ENCODE measurements at regions not wholly inside any gene's neighbourhood (a gene's known extent, or its start where the extent isn't known, plus 50 kb on each side); places are given as distances from the start of the nearest gene placed in this dataset.

DNA sequence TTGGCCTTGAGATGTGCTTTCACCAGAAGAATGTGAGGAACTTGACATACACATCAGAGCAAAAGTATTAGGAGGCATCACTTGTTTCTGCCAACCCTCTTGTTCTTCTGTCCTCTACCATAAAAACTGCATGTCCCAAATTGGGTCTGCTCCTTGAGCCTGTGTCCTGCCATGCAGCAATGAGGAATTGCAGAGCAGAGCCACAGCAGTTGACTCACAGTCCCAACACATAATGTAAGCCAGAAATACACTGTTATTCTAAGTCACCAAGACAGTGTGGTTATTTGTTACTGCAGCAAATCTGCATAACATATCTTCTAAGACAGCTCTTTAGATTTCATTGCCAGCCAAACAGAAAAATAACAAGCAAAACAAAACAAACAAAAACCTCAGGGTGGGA lies 598.2 kb downstream of the PRELID2 start:
- no peak for DNase-seq (ENCODE audit: extremely low read depth, low read depth)
- no peak overlapping the region for H3K4me3 ChIP-seq (replicated peaks; ENCODE audit: low read depth, low read length)
- TF ChIP-seq, protein P1, sequence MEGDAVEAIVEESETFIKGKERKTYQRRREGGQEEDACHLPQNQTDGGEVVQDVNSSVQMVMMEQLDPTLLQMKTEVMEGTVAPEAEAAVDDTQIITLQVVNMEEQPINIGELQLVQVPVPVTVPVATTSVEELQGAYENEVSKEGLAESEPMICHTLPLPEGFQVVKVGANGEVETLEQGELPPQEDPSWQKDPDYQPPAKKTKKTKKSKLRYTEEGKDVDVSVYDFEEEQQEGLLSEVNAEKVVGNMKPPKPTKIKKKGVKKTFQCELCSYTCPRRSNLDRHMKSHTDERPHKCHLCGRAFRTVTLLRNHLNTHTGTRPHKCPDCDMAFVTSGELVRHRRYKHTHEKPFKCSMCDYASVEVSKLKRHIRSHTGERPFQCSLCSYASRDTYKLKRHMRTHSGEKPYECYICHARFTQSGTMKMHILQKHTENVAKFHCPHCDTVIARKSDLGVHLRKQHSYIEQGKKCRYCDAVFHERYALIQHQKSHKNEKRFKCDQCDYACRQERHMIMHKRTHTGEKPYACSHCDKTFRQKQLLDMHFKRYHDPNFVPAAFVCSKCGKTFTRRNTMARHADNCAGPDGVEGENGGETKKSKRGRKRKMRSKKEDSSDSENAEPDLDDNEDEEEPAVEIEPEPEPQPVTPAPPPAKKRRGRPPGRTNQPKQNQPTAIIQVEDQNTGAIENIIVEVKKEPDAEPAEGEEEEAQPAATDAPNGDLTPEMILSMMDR (IDR thresholded peaks at IDR 0.05; ENCODE audit: low read depth, low read length, missing control alignments), result no peak

DNA sequence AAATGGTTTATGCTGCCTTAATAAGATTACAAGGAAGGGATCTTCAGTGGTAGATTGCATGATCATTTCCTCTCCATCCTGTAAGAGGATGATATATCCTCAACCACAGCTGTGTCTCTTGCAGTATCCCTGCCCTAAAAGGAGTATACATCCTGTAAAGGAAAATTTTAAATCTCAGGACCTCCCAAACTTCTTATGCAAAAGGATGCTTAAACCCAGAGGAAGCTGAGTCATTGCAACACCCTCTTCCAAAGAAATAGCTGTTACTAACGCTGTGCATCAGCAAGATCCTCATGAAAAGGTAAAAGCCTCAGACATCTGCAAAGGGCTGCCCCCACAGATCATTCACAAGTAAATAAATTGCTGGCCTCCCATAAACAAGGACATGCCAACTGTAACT lies 599.0 kb downstream of the PRELID2 start:
- no peak for DNase-seq (ENCODE audit: extremely low read depth, low read depth)
- TF ChIP-seq, protein P1 (IDR thresholded peaks at IDR 0.05; ENCODE audit: low read depth, low read length, missing control alignments), result no peak

DNA sequence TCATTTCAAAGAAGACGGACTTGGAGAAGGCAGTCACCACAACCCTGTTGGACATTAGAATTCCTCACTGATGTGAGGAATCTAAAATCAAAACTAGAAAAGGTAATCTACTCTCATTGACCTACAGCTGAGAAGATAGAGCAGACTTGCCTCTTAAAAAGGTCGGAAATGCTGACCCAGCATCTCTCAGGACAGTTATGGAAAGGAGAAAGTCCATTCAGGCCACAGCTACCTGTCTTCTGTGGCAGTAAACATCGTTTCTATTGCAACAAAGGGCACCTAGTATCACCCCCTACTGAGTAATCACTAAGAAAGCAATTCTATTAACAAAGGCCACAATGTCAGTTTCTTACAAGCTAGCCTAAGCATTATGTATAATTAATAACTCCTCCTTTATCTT lies 601.7 kb downstream of the PRELID2 start:
- TF ChIP-seq, protein P1 (IDR thresholded peaks at IDR 0.05; ENCODE audit: low read depth, low read length, missing control alignments), result no peak
- no peak overlapping the region for H3K4me3 ChIP-seq (replicated peaks; ENCODE audit: low read depth, low read length)
- DNase-seq (ENCODE audit: extremely low read depth, low read depth), result no peak

More for the DNA sequence above, 599.0 kb downstream of the PRELID2 start:
- no peak overlapping the region for H3K4me3 ChIP-seq (replicated peaks; ENCODE audit: low read depth, low read length)

DNA sequence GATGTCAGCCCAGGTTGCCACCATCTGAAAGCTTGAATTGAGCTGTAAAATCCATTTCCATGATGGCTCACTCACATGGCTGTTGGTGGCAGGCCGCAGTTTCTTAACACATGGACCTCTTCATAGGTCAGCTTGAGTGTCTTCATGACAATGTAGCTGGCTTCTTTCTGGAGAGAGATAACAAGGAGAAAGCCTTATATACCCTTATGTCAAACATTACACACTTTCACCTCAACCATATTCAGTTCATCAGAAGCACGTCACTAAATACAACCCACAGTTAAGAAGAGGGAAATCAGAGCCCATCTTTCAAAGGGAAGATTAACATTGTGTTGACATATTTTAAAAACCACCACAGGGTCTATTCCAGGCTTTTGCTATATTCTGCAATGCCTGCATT lies 604.4 kb downstream of the PRELID2 start:
- TF ChIP-seq, protein P1 (IDR thresholded peaks at IDR 0.05; ENCODE audit: low read depth, low read length, missing control alignments), result no peak
- no peak for DNase-seq (ENCODE audit: extremely low read depth, low read depth)
- no peak overlapping the region for H3K4me3 ChIP-seq (replicated peaks; ENCODE audit: low read depth, low read length)

DNA sequence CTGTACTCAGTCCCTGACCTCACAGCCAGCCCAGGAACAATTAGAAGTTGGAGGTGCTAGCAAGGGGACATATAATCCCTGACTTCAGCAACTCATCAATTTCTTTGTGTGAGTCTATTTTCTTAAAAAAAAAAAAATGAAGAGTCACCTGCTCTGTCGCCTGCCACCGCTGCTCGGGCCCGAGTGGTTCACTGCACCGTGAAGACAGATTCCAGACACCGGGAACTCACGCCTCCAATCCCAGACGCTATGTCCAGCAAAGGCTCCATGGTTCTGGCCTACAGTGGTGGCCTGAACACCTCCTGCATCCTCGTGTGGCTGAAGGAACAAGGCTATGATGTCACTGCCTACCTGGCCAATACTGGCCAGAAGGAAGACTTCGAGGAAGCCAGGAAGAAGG lies 606.6 kb downstream of the PRELID2 start:
- TF ChIP-seq, protein P1 (IDR thresholded peaks at IDR 0.05; ENCODE audit: low read depth, low read length, missing control alignments), result no peak
- no peak overlapping the region for H3K4me3 ChIP-seq (replicated peaks; ENCODE audit: low read depth, low read length)
- DNase-seq (ENCODE audit: extremely low read depth, low read depth), result no peak

DNA sequence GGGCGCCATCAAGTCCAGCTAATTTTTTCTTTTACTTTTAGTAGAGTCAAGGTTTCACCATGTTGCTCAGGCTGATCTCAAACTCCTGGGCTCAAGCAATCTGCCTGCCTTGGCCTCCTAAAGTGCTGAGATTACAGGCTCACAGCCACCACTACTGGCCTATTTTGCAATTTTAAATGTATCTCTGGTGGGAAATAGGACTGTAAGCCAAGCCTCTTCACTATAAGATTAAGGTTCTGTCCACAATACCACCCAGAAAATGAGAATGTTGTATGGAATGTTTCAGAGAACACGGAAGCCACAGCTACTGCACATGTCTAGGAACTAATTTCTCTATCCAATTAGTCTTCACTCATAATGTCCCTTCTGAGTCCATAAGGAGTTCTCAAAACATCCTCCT lies 607.3 kb downstream of the PRELID2 start:
- H3K4me3 ChIP-seq (replicated peaks; ENCODE audit: low read depth, low read length), result no peak overlapping the region
- TF ChIP-seq, protein P1 (IDR thresholded peaks at IDR 0.05; ENCODE audit: low read depth, low read length, missing control alignments), result no peak
- no peak for DNase-seq (ENCODE audit: extremely low read depth, low read depth)

DNA sequence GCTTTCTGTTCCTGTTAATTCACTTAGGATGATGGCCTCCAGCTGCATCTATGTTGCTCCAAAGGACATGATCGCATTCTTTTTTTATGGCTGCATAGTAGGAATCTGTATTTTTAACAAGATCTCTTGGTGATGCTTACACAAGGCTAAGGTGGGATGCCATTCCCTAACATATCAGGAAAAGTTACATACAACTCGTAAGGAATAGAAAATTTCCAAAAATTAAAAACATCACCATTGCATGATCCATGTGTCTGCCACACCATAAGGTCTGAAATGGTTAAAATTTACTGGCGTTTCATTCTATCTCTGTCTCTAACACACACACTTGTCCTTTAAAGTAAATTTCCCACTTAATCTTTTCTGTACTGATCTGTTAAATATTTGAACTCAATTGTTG lies 608.4 kb downstream of the PRELID2 start:
- TF ChIP-seq, protein P1 (IDR thresholded peaks at IDR 0.05; ENCODE audit: low read depth, low read length, missing control alignments), result no peak
- DNase-seq (ENCODE audit: extremely low read depth, low read depth), result no peak
- no peak overlapping the region for H3K4me3 ChIP-seq (replicated peaks; ENCODE audit: low read depth, low read length)

All from HFF-Myc (cell line).